DMS79 (cell line): ENCODE measurements at regions not wholly inside any gene's neighbourhood (a gene's known extent, or its start where the extent isn't known, plus 50 kb on each side); places are given as distances from the start of the nearest gene placed in this dataset.
A peak's percentile ranks its signal among the peaks of the same experiment; 100 is the strongest.

Experiments used
- DNase-seq: peaks from one replicate; lab custom pipeline; 2025; lab: John Stamatoyannopoulos, UW

- DNase-seq = no peak
These were observed 157.5 kb downstream of the SCP2D1 start for GRCh38 chr20:18971121-18971520.

GRCh38 chr20:18971574-18971973, 158.0 kb downstream of the SCP2D1 start:
- DNase-seq = peak; percentile 13

GRCh38 chr20:18972251-18972876, 158.8 kb downstream of the SCP2D1 start:
- no peak for DNase-seq

DNA sequence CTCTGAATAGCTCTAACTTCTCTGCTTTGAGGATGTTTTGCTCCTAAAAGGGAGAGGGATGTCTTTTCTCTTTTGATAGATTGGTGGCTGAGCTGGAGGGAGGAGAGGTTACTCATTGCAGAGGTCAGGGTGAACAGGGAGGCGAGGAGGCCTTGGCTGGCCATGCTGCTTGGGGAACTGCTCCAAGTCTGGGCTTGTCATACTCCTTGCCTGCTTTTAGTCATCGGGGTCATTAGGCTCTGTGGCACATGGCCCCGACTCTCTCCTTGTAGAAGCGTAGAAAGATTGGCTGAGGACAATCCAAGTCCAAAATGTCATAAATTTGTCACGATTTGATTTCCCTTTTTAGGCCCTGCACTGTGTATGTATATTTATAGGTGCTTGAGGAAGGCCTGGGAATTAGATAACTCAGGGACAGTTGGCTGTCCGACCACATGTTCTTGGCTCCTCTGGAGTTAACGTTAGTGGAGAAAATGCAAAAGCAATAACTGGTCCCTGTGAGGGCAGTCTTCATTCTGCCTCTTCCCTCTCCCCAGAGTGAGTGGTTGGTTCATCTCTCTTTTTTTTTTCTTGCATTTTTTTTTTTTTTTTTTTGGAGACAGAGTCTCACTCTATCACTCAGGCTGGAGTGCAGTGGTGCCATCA, 160.1 kb downstream of the SCP2D1 start:
- DNase-seq = no peak

DNA sequence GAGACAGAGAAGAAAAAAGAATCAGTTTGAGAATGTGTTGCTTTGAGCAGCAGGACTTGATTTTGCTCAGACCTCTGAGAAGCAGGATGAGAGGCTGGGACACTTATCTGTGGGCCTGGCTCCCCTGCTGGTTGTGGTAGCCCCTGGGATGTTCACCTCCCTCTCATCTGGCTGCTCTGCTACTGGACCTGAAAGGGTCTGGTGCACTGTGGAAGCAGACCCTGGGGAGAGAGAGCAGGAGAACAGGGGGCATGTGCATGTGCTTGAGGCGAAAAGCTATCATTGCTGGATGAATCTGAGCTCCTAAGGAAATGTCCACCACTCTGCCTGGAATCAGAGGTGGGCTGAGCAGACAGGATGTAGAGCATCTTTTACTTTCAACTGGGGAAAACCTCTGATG, 161.1 kb downstream of the SCP2D1 start:
- no peak for DNase-seq

- DNase-seq = no peak
These were observed 163.9 kb downstream of the SCP2D1 start for GRCh38 chr20:18977441-18977840.

DNA sequence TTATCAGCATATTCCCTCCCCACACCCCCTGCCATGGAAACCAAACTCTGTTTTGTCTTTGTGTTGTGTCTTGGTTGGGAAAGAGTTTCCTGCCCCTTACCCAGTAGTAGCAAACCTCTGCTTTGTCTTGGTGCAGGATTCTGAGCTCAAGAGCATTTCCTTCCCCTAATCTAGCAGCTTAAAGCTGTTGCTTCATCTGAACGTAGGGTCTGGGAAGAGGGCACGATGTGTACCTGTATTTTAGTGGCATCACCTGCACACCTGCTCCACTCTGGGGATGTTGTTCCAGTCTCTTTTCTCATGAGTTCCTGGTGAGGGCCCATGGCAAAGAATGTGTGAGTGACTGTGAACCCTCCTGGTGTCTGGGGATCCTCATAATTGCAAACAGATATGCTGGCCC, 164.7 kb downstream of the SCP2D1 start:
- DNase-seq = no peak

GRCh38 chr20:18979132-18979531, 165.5 kb downstream of the SCP2D1 start:
- DNase-seq = no peak

- no peak for DNase-seq
These were observed 168.5 kb downstream of the SCP2D1 start for GRCh38 chr20:18981962-18982539.

GRCh38 chr20:18983796-18984195, 170.2 kb downstream of the SCP2D1 start:
- no peak for DNase-seq

DNA sequence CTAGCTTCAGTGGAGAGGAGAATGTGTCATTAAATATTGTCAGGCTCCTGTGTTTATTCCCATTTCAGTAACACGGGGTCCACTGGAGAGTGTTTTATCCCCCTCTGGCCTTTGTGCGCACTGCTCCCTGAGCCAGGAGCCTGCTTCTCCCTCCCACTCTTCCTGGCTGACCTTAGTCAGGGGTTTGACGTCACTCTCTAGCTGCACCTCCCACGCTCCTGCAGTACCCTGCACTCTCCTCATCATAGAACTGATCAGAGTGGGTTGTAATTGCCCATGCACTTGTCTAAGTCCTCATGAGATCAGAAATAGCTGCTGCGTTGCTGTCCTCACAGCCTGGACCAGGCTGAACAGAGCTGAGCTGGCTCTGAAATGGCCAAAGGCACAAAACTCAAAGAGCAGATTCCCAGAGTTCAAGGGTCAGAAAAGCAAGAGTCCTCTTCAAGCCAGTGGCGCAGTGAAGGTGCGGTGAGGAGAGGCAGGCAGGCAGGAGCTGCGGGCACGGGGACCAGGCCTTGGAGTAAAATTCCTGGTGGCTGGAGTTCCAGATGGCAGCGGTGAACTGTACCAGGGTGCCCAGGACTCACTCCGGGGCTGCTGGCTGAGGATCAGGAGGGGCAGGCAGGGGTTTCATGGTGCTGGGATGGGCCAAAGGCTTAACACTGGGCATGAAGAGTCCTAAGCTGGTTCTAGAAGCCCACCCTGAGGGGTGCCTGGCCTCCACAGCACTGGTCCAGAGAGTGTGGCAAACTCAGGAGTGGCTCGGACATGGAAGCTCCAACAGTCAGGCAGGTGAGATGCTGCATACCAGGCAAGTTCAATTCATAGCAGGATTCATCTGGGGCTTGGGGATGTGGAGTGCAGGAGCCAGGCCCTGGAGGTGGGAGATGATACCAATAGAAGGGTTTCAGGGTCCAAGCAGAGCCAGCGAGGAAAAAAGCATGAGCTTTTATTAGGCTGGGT, 170.9 kb downstream of the SCP2D1 start:
- DNase-seq = no peak

GRCh38 chr20:18985551-18985950, 172.0 kb downstream of the SCP2D1 start:
- DNase-seq = no peak

DNA sequence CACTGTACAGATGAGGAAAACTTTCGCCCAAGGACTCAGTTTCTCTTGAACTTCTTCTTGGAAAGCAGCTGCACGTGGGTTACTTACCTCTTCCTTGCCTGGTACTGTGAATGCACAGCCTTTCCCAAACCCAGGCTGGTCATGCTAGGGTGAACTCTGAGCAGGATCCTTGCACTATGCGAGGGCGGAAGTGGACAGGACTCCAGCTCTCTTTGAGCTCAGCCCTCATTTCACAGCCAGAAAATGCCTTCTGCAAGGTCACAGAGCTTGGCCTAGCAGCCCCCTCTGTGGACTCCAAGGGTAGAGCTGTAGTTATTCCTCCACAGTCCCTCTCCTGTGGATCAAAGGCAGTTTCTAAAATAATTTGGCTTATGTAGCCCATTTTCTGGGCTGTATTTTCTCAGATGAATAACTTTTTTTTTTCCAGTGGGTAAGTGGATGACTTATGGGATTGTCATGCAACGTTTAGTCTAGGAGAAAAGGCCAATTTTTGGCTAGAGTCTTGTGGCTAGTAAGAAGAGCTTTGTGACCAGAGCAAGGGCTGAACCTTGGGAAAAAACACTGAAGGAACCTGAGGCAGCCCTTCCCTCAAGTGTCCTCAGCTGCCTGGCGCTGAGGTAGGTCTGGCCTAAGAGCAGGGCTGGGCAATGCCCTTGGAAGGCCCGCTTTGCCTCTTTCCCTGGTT, 172.7 kb downstream of the SCP2D1 start:
- DNase-seq = no peak

DNA sequence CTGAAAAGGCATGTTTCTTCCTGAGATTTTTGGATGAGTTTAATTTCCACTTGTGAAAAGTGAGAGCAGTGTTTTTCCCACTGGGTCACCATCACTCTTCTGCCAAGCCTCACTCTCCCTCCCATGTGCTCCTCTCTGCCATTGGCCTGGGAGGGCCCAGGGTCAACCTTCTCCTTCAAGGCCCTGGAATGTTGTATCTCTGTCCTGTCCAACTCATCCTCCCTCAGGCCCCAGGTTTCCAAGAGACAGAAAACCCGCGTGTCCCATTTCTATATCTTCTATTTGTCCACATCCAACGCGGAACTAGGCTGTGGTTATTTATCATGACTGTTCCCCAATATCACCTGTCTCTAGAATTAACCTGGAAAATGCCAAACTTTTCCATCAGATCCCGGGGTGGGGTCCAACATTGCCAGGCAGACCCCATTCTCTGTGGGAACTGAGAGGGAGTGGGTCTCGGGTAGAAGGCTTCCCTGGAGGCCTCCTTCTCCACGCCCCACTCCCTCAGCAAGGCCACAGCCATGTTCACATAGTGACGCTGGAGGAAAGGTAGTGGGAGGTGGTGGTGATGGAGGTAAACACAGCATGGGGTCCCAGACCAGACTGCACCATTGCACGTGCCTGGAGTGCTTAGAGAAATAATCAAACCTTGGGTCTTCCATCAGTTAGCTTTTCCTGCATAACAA, 173.5 kb downstream of the SCP2D1 start:
- no peak for DNase-seq

- no peak for DNase-seq
These were observed 174.3 kb downstream of the SCP2D1 start for GRCh38 chr20:18987781-18988360.

- DNase-seq = no peak
These were observed 175.1 kb downstream of the SCP2D1 start for GRCh38 chr20:18988701-18989100.

- no peak for DNase-seq
These were observed 176.3 kb downstream of the SCP2D1 start for GRCh38 chr20:18989736-18990474.

- no peak for DNase-seq
These were observed 177.4 kb downstream of the SCP2D1 start for GRCh38 chr20:18991012-18991411.

GRCh38 chr20:18992418-18992817, 178.8 kb downstream of the SCP2D1 start:
- DNase-seq = no peak

GRCh38 chr20:18995455-18995854, 181.9 kb downstream of the SCP2D1 start:
- no peak for DNase-seq
